Kasumi-1 (cell line): ENCODE measurements at regions not wholly inside any gene's neighbourhood (a gene's known extent, or its start where the extent isn't known, plus 50 kb on each side); places are given as distances from the start of the nearest gene placed in this dataset.
"Not testable (repeated sequence)": the region's sequence is repeated elsewhere in the genome, so short reads cannot be mapped to it uniquely, and the experiment has no call there.

Experiments
- DNase-seq, 2 experiments: peaks; one replicate each; lab custom pipeline; 2025; lab: John Stamatoyannopoulos, UW

GRCh38 chr20:22529150-22530019 lies 55.0 kb downstream of the FOXA2 start:
- DNase-seq: no peak

- no peak for DNase-seq
These were observed 57.8 kb downstream of the FOXA2 start for GRCh38 chr20:22526512-22527012.

GRCh38 chr20:22525821-22526220 lies 58.6 kb downstream of the FOXA2 start:
- DNase-seq: no peak

- no peak for DNase-seq
These were observed 59.1 kb downstream of the FOXA2 start for GRCh38 chr20:22525069-22525820.

GRCh38 chr20:22524393-22525015 lies 59.9 kb downstream of the FOXA2 start:
- DNase-seq: no peak

- DNase-seq: no peak
These were observed 60.6 kb downstream of the FOXA2 start for GRCh38 chr20:22523499-22524392.

- no peak for DNase-seq
These were observed 61.3 kb downstream of the FOXA2 start for GRCh38 chr20:22523128-22523498.

GRCh38 chr20:22522701-22523100 lies 61.7 kb downstream of the FOXA2 start:
- no peak for DNase-seq

GRCh38 chr20:22521940-22522339 lies 62.4 kb downstream of the FOXA2 start:
- DNase-seq: not testable (repeated sequence)

GRCh38 chr20:22520381-22520780 lies 64.0 kb downstream of the FOXA2 start:
- no peak for DNase-seq

- DNase-seq: no peak
These were observed 69.1 kb downstream of the FOXA2 start for GRCh38 chr20:22515264-22515663.

GRCh38 chr20:22513574-22513973 lies 70.8 kb downstream of the FOXA2 start:
- DNase-seq: no peak

GRCh38 chr20:22512911-22513489 lies 71.4 kb downstream of the FOXA2 start:
- DNase-seq: no peak

- DNase-seq: no peak
These were observed 72.1 kb downstream of the FOXA2 start for GRCh38 chr20:22511943-22512910.

- DNase-seq: no peak
These were observed 74.6 kb downstream of the FOXA2 start for GRCh38 chr20:22509843-22510147.

- DNase-seq: no peak
These were observed 75.1 kb downstream of the FOXA2 start for GRCh38 chr20:22509090-22509842.

- DNase-seq: no peak
These were observed 75.9 kb downstream of the FOXA2 start for GRCh38 chr20:22508426-22508825.

GRCh38 chr20:22507240-22507961 lies 77.0 kb downstream of the FOXA2 start:
- no peak for DNase-seq

- DNase-seq: no peak
These were observed 77.5 kb downstream of the FOXA2 start for GRCh38 chr20:22506827-22507226.
